GM23338 (cell line): ENCODE measurements at regions not wholly inside any gene's neighbourhood (a gene's known extent, or its start where the extent isn't known, plus 50 kb on each side); places are given as distances from the start of the nearest gene placed in this dataset.

Source experiments
- ATAC-seq: fragments of 200-7000 bp; cut with Tn5 transposase; 3 replicates; pipeline ENCODE4 v1.9.1; 2020
- DNase-seq: peaks from one replicate; pipeline ENCODE4 v3.0.0-alpha.2; 2015; ENCODE audit warnings: low spot score
- H2AFZ ChIP-seq: fragments of 200-600 bp; sonication (generic); 2 replicates; pipeline ENCODE4 v1.8.0; 2016; ENCODE audit warnings: antibody characterized with exemption, mild to moderate bottlenecking, moderate library complexity
- H3F3A ChIP-seq: fragments of 200-600 bp; sonication (generic); replicated peaks from 2 replicates; pipeline ENCODE4 v1.8.0; 2017; ENCODE audit warnings: antibody characterized with exemption, mixed run types, low read depth
- H3K27ac ChIP-seq: fragments of 200-600 bp; sonication (generic); 2 replicates; pipeline ENCODE4 v1.6.1; 2016; ENCODE audit warnings: low read depth
- H3K27me3 ChIP-seq: fragments of 200-600 bp; sonication (generic); 2 replicates; pipeline ENCODE4 v1.8.0; 2016; ENCODE audit warnings: mild to moderate bottlenecking, mixed run types, moderate library complexity; ENCODE audit not compliant: insufficient read depth
- H3K36me3 ChIP-seq: fragments of 200-600 bp; sonication (generic); 2 replicates; pipeline ENCODE4 v1.8.0; 2016; ENCODE audit warnings: mild to moderate bottlenecking; ENCODE audit not compliant: insufficient read depth
- H3K4me1 ChIP-seq: fragments of 200-600 bp; sonication (generic); 2 replicates; pipeline ENCODE4 v1.8.0; 2016; ENCODE audit warnings: mild to moderate bottlenecking, moderate library complexity; ENCODE audit not compliant: insufficient read depth
- H3K4me2 ChIP-seq: fragments of 200-600 bp; sonication (generic); 2 replicates; pipeline ENCODE4 v1.7.1; 2017; ENCODE audit warnings: mixed run types
- H3K4me3 ChIP-seq: fragments of 200-600 bp; sonication (generic); 2 replicates; pipeline ENCODE4 v1.6.1; 2016; ENCODE audit warnings: mixed run types
- H3K79me2 ChIP-seq: fragments of 200-600 bp; sonication (generic); replicated peaks from 2 replicates; pipeline ENCODE4 v1.8.0; 2017; ENCODE audit warnings: mild to moderate bottlenecking; ENCODE audit not compliant: insufficient read depth
- H3K9me2 ChIP-seq: fragments of 200-600 bp; sonication (generic); 2 replicates; pipeline ENCODE4 v1.8.0; 2017; ENCODE audit not compliant: insufficient read depth
- H4K20me1 ChIP-seq: fragments of 200-600 bp; sonication (generic); replicated peaks from 2 replicates; pipeline ENCODE4 v1.8.0; 2017; ENCODE audit warnings: mild to moderate bottlenecking; ENCODE audit not compliant: insufficient read depth
- H3K27ac Mint-ChIP-seq: 2 replicates; pipeline ENCODE4 v1.8.0; 2020; ENCODE audit warnings: inconsistent platforms, mild to moderate bottlenecking, moderate library complexity, mixed read lengths
- H3K27me3 Mint-ChIP-seq: 3 replicates; pipeline ENCODE4 v1.8.0; 2022; ENCODE audit warnings: low read depth, mild to moderate bottlenecking, moderate library complexity, mixed read lengths, inconsistent platforms; ENCODE audit not compliant: insufficient read depth, poor library complexity
- H3K36me3 Mint-ChIP-seq: 3 replicates; pipeline ENCODE4 v1.8.0; 2021; ENCODE audit warnings: low read depth, mild to moderate bottlenecking, inconsistent platforms, moderate library complexity, mixed read lengths
- H3K4me1 Mint-ChIP-seq: 3 replicates; pipeline ENCODE4 v1.8.0; 2020; ENCODE audit warnings: mild to moderate bottlenecking, inconsistent platforms, mixed read lengths
- H3K4me3 Mint-ChIP-seq: 3 replicates; pipeline ENCODE4 v1.8.0; 2021; ENCODE audit warnings: moderate library complexity, mild to moderate bottlenecking, inconsistent platforms, mixed read lengths
- H3K9me3 Mint-ChIP-seq: 3 replicates; pipeline ENCODE4 v1.8.0; 2020; ENCODE audit warnings: moderate library complexity, mild to moderate bottlenecking, inconsistent platforms, mixed read lengths
- CREB1 ChIP-seq: fragments of 250-450 bp; sonication (Bioruptor Pico); IDR thresholded peaks from 2 replicates; pipeline ENCODE4 v1.5.0; 2020; ENCODE audit warnings: low read depth, mild to moderate bottlenecking, moderate library complexity
- CTCF ChIP-seq, 2 experiments: fragments of 200-600 bp in 1 of 2; sonication (generic) in 1 of 2; conservative IDR thresholded peaks; 2 replicates each; pipeline versions ENCODE4 v1.5.1 to v1.6.1; 2016 to 2017; ENCODE audit warnings: antibody characterized with exemption in 2 of 2, low read depth in 2 of 2, mild to moderate bottlenecking in 2 of 2, moderate library complexity in 1 of 2
- ETS1 ChIP-seq: IDR thresholded peaks from 2 replicates; pipeline ENCODE4 v1.6.1; 2016; ENCODE audit warnings: antibody characterized with exemption
- EZH2 ChIP-seq: fragments of 200-600 bp; sonication (generic); IDR thresholded peaks from one replicate; pipeline ENCODE4 v1.8.0; 2017; ENCODE audit warnings: antibody characterized with exemption, mild to moderate bottlenecking, low read depth; ENCODE audit not compliant: unreplicated experiment
- JUNB ChIP-seq: IDR thresholded peaks from one replicate; pipeline ENCODE4 v1.6.1; 2016; ENCODE audit warnings: antibody characterized with exemption; ENCODE audit not compliant: unreplicated experiment
- REST ChIP-seq: IDR thresholded peaks from one replicate; pipeline ENCODE4 v1.6.1; 2018; ENCODE audit warnings: antibody characterized with exemption; ENCODE audit not compliant: unreplicated experiment
- ZNF114 ChIP-seq: fragments of 250-450 bp; sonication (Bioruptor Pico); IDR thresholded peaks from 2 replicates; pipeline ENCODE4 v1.5.0; 2020; ENCODE audit warnings: mild to moderate bottlenecking, moderate library complexity
- ZNF331 ChIP-seq: fragments of 250-450 bp; sonication (Bioruptor Pico); IDR thresholded peaks from 2 replicates; pipeline ENCODE4 v1.5.0; 2020; ENCODE audit warnings: low read depth, mild to moderate bottlenecking, moderate library complexity

GRCh38 chr6:126145351-126145750, 159.0 kb downstream of the TRMT11 start (continued):
- TF ChIP-seq REST, result no peak

GRCh38 chr6:126147291-126147815, 161.0 kb downstream of the TRMT11 start:
- Mint-ChIP-seq H3K36me3 (no peaks in the 10 kb centered on the region), H3K9me3 (no peaks in the 10 kb centered on the region), H3K4me3 (no peak overlapping the region), H3K27ac (peak overlapping the region; percentile 82; the same call in 1 of the 2 replicates), H3K27me3 (peaks cover 1% of the 10 kb centered on the region), H3K4me1 (peaks cover 9% of the 10 kb centered on the region; the same call in 2 of the 3 replicates)
- Histone ChIP-seq H3K27ac (no peak overlapping the region), H3K9me2 (no peaks in the 10 kb centered on the region), H2AFZ (no peak overlapping the region), H3F3A (no peaks in the 10 kb centered on the region), H3K4me2 (no peak overlapping the region), H3K36me3 (no peaks in the 10 kb centered on the region), H4K20me1 (no peaks in the 10 kb centered on the region), H3K79me2 (no peaks in the 10 kb centered on the region), H3K4me1 (peaks cover 14% of the 10 kb centered on the region; the same call in 1 of the 2 replicates), H3K27me3 (no peaks in the 10 kb centered on the region), H3K4me3 (no peak overlapping the region)
- ATAC-seq (peak; percentile 39; the same call in 1 of the 3 replicates), DNase-seq (no peak)
- TF ChIP-seq CTCF (conservative IDR thresholded peaks at IDR 0.05; ENCODE audit: low read depth in 2 of 2) (no peak), EZH2 (no peak), JUNB (no peak), ZNF114 (CRISPR knock-in tag) (no peak), CREB1 (no peak), ZNF331 (no peak), ETS1 (no peak), REST (no peak)
